HCT116 (cell line): ENCODE measurements at regions not wholly inside any gene's neighbourhood (a gene's known extent, or its start where the extent isn't known, plus 50 kb on each side); places are given as distances from the start of the nearest gene placed in this dataset.
"Not testable (repeated sequence)": the region's sequence is repeated elsewhere in the genome, so short reads cannot be mapped to it uniquely, and the experiment has no call there.

Source experiments
- ATAC-seq: fragments of 200-7000 bp; cut with Tn5 transposase; 2 replicates; pipeline ENCODE4 v1.9.1; 2020; ENCODE audit warnings: mild to moderate bottlenecking, moderate library complexity
- BruUV-seq: library from RNA; stranded (reverse); fragments of 400-500 nt; replicated peaks from 2 replicates; lab custom pipeline; 2021; lab: Mats Ljungman, UMichigan
- CTCF ChIA-PET: fragments of 300-600 bp; sonication (Branson Sonifier 250); formaldehyde crosslinking; loops from one replicate; lab custom pipeline; 2021; ENCODE audit warnings: antibody characterized with exemption; lab: Charles Lee
- POLR2A ChIA-PET: fragments of 300-600, 350-600 bp; sonication (Branson Sonifier 250); formaldehyde crosslinking; loops from one replicate; lab custom pipeline; 2021; ENCODE audit warnings: antibody characterized with exemption; lab: Charles Lee
- RAD21 ChIA-PET, 2 experiments: fragments of 300-600 bp; sonication (Branson Sonifier 250); formaldehyde crosslinking; loops; one replicate each; lab custom pipeline; 2023; ENCODE audit warnings: low total read pairs in 2 of 2; ENCODE audit not compliant: uncharacterized antibody in 2 of 2, unreplicated experiment in 2 of 2, low non-redundant PET in 1 of 2; lab: Charles Lee
- DNase-seq: peaks from one replicate; pipeline ENCODE4 v3.0.0-alpha.2; 2010; ENCODE audit warnings: low read depth, low spot score
- H2AFZ ChIP-seq: fragments of 200-600 bp; shearing (Covaris generic), sonication (generic); 2 replicates; pipeline ENCODE4 v1.6.1; 2017; ENCODE audit warnings: low read depth, mixed run types, mixed read lengths, antibody characterized with exemption, low read length; ENCODE audit not compliant: poor library complexity, severe bottlenecking
- H3K27ac ChIP-seq: 2 replicates; pipeline ENCODE4 v1.5.1; 2012; ENCODE audit warnings: low read depth, low read length
- H3K27me3 ChIP-seq: fragments of 200-600 bp; sonication (generic); 2 replicates; pipeline ENCODE4 v1.6.1; 2016; ENCODE audit warnings: mixed run types, low read length, mixed read lengths; ENCODE audit not compliant: insufficient read depth
- H3K36me3 ChIP-seq, 2 experiments: fragments of 200-500 bp in 1 of 2; fragments of 200-600 bp in 1 of 2; sonication (Bioruptor generic) in 1 of 2; sonication (generic) in 1 of 2; 2 replicates each; pipeline versions ENCODE4 v1.5.1 to v1.6.1; 2014 to 2016; ENCODE audit warnings: low read length in 2 of 2, inconsistent platforms in 1 of 2, mixed read lengths in 1 of 2, mixed run types in 1 of 2; ENCODE audit not compliant: insufficient read depth in 2 of 2, control insufficient read depth in 1 of 2
- H3K4me1 ChIP-seq, 2 experiments: fragments of 200-600 bp in 1 of 2; sonication (generic) in 1 of 2; 2 replicates each; pipeline versions ENCODE4 v1.5.1 to v1.6.1; 2012 to 2017; ENCODE audit warnings: low read length in 2 of 2, inconsistent platforms in 1 of 2, mild to moderate bottlenecking in 1 of 2, mixed read lengths in 1 of 2, mixed run types in 1 of 2, moderate library complexity in 1 of 2; ENCODE audit not compliant: insufficient read depth in 2 of 2, control insufficient read depth in 1 of 2
- H3K4me2 ChIP-seq: fragments of 200-600 bp; sonication (generic); 2 replicates; pipeline ENCODE4 v1.6.1; 2017; ENCODE audit warnings: mixed run types, low read length, mixed read lengths
- H3K4me3 ChIP-seq, 2 experiments: fragments of 200-600 bp in 1 of 2; sonication (generic) in 1 of 2; replicated peaks in 1 of 2; 2 replicates each; pipeline ENCODE4 v1.5.1; 2011 to 2016; ENCODE audit warnings: low read length in 2 of 2, control low read depth in 1 of 2, low read depth in 1 of 2, mild to moderate bottlenecking in 1 of 2, mixed read lengths in 1 of 2, mixed run types in 1 of 2
- H3K79me2 ChIP-seq: fragments of 200-600 bp; sonication (generic); 2 replicates; pipeline ENCODE4 v1.6.1; 2017; ENCODE audit warnings: mild to moderate bottlenecking, mixed run types, low read length, moderate library complexity, mixed read lengths; ENCODE audit not compliant: insufficient read depth
- H3K9ac ChIP-seq: fragments of 200-600 bp; sonication (generic); 2 replicates; pipeline ENCODE4 v1.6.1; 2016; ENCODE audit warnings: low read length, mixed read lengths
- H3K9me2 ChIP-seq: fragments of 200-600 bp; sonication (generic), shearing (Covaris generic); 2 replicates; pipeline ENCODE4 v1.6.1; 2017; ENCODE audit warnings: mixed run types, mild to moderate bottlenecking, moderate library complexity; ENCODE audit not compliant: insufficient read depth
- H3K9me3 ChIP-seq, 2 experiments: fragments of 200-500 bp in 1 of 2; fragments of 200-600 bp in 1 of 2; sonication (Bioruptor generic) in 1 of 2; sonication (generic) in 1 of 2; 2 replicates each; pipeline ENCODE4 v1.6.1; 2014 to 2017; ENCODE audit warnings: low read length in 2 of 2, mixed read lengths in 2 of 2, inconsistent platforms in 1 of 2, low read depth in 1 of 2, mild to moderate bottlenecking in 1 of 2, mixed run types in 1 of 2, moderate library complexity in 1 of 2; ENCODE audit not compliant: control insufficient read depth in 1 of 2, insufficient read depth in 1 of 2
- H4K20me1 ChIP-seq: fragments of 200-600 bp; sonication (generic), shearing (Covaris generic); 2 replicates; pipeline ENCODE4 v1.6.1; 2017; ENCODE audit warnings: mixed run types, mild to moderate bottlenecking, moderate library complexity; ENCODE audit not compliant: insufficient read depth
- CTCF ChIP-seq, 3 experiments: fragments of 200-600 bp in 1 of 3; sonication (generic) in 1 of 3; IDR thresholded peaks in 2 of 3; conservative IDR thresholded peaks in 1 of 3; 2 replicates each; pipeline ENCODE4 v1.5.1; 2012 to 2017; ENCODE audit warnings: low read depth in 2 of 3, low read length in 2 of 3, antibody characterized with exemption in 1 of 3, borderline replicate concordance in 1 of 3, control low read depth in 1 of 3, mild to moderate bottlenecking in 1 of 3, mixed read lengths in 1 of 3, mixed run types in 1 of 3, moderate library complexity in 1 of 3; ENCODE audit not compliant: insufficient read depth in 1 of 3
- ELF1 ChIP-seq: IDR thresholded peaks from 2 replicates; pipeline ENCODE4 v1.6.1; 2012; ENCODE audit warnings: low read depth, borderline replicate concordance
- JUND ChIP-seq: IDR thresholded peaks from 2 replicates; pipeline ENCODE4 v1.6.1; 2012
- MAX ChIP-seq: IDR thresholded peaks from 2 replicates; pipeline ENCODE4 v1.6.1; 2012
- YY1 ChIP-seq: IDR thresholded peaks from 2 replicates; pipeline ENCODE4 v1.6.1; 2011; ENCODE audit warnings: low read length, low read depth, moderate library complexity, mild to moderate bottlenecking; ENCODE audit not compliant: insufficient replicate concordance; ENCODE audit errors: extremely low read depth
- ZNF274 ChIP-seq: fragments of 200-500 bp; sonication (Bioruptor generic); IDR thresholded peaks from 2 replicates; pipeline ENCODE4 v1.6.1; 2014; ENCODE audit warnings: mild to moderate bottlenecking, low read depth, low read length, inconsistent platforms
- intact Hi-C: fragments of 100-400 bp; cut with micrococcal nuclease; formaldehyde crosslinking; loops from 2 replicates; pipeline ENCODE4 v1.10.0; 2022

GRCh38 chr11:33949252-33949913 is 57.5 kb upstream of the LMO2 start:
- Histone ChIP-seq H4K20me1 (no peaks in the 10 kb centered on the region), H3K4me1 (no peaks in the 10 kb centered on the region), H3K27me3 (no peaks in the 10 kb centered on the region), H3K4me3 (no peak overlapping the region), H3K9me3 (no peaks in the 10 kb centered on the region), H3K4me2 (no peak overlapping the region), H3K27ac (no peak overlapping the region), H2AFZ (no peak overlapping the region), H3K9ac (no peak overlapping the region), H3K79me2 (no peaks in the 10 kb centered on the region), H3K9me2 (no peaks in the 10 kb centered on the region), H3K36me3 (no peaks in the 10 kb centered on the region)
- ChIA-PET POLR2A (no interaction called here), RAD21 (no interaction called here), CTCF (no interaction called here)
- ATAC-seq (no peak), DNase-seq (no peak)
- no TSS peak for BruUV-seq
- TF ChIP-seq ZNF274 (no peak), ELF1 (no peak), CTCF (IDR thresholded peaks at IDR 0.05 in 2 of 3, conservative IDR thresholded peaks at IDR 0.05 in 1 of 3; ENCODE audit: borderline replicate concordance in 1 of 3, insufficient read depth in 1 of 3, low read depth in 2 of 3, low read length in 2 of 3) (no peak), JUND (no peak), MAX (no peak)
- intact Hi-C loops = no loop called here

GRCh38 chr11:33948494-33948893 is 56.6 kb upstream of the LMO2 start:
- Histone ChIP-seq H3K79me2 (no peaks in the 10 kb centered on the region), H3K27ac (no peak overlapping the region), H3K4me2 (no peak overlapping the region), H3K4me1 (no peaks in the 10 kb centered on the region), H3K27me3 (no peaks in the 10 kb centered on the region), H3K4me3 (no peak overlapping the region), H3K9me2 (no peaks in the 10 kb centered on the region), H3K9me3 (no peaks in the 10 kb centered on the region), H4K20me1 (no peaks in the 10 kb centered on the region), H3K36me3 (no peaks in the 10 kb centered on the region), H2AFZ (no peak overlapping the region), H3K9ac (no peak overlapping the region)
- DNase-seq (no peak), ATAC-seq (no peak)
- CTCF ChIA-PET = no interaction called here
- BruUV-seq = no TSS peak
- intact Hi-C loops = no loop called here
- TF ChIP-seq YY1 = no peak
- POLR2A ChIA-PET = no interaction called here
- RAD21 ChIA-PET = no interaction called here

GRCh38 chr11:33947918-33948317 is 56.0 kb upstream of the LMO2 start:
- RAD21 ChIA-PET, H3K4me3 ChIP-seq, DNase-seq, CTCF ChIA-PET, H3K9me2 ChIP-seq, H3K4me2 ChIP-seq, H3K9me3 ChIP-seq, intact Hi-C loops, H3K27ac ChIP-seq, H3K9ac ChIP-seq, H3K4me1 ChIP-seq, H3K79me2 ChIP-seq, H3K36me3 ChIP-seq, POLR2A ChIA-PET, H4K20me1 ChIP-seq, H2AFZ ChIP-seq, ATAC-seq, H3K27me3 ChIP-seq, BruUV-seq: not testable (repeated sequence)
